Nucleus accumbens (tissue), 56 donors: ENCODE measurements at regions not wholly inside any gene's neighbourhood (a gene's known extent, or its start where the extent isn't known, plus 50 kb on each side); places are given as distances from the start of the nearest gene placed in this dataset.
"Not testable (repeated sequence)": the region's sequence is repeated elsewhere in the genome, so short reads cannot be mapped to it uniquely, and the experiment has no call there.

ENCODE experiments used
- DNase-seq, 56 donors: peaks; one replicate each; lab custom pipeline; 2025; lab: John Stamatoyannopoulos, UW

DNA sequence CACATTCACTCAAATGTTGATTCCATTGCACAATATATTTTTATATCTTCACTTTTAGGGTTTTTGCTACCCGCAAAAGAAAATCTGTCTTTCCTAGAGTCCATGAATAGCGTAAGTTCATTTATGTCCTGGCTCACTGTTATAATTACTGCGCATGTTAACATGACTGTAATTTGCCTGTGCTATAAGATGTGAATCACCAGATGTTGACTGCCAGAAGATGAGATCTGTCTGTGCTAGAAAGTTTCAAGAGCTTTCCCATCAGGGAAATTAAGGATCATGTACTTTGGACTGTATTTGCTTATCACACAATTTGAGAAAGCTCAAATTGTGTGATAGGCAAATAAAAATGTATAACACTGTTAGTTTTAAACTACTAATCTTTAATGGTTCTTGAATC, 322.5 kb downstream of the CHL1 start:
- DNase-seq = no peak

DNA sequence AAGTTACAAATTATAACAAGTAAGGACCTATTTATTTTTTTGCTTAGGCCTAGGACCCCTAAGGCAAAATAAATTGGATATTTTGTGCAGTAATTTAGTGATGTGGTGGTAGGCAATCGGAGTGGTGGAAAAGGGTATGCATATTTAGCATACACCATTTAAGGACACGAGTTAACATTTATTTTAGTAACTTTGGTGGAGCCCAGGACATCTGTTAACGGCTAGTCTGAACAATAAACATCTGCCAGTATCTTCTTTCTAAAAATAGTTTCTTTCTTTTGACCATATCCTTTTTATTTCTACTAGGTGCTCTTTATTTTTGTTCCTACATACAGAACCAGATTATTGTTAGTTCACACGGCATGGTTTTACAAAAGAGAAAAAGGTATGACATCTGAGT, 326.3 kb downstream of the CHL1 start:
- no peak for DNase-seq

DNA sequence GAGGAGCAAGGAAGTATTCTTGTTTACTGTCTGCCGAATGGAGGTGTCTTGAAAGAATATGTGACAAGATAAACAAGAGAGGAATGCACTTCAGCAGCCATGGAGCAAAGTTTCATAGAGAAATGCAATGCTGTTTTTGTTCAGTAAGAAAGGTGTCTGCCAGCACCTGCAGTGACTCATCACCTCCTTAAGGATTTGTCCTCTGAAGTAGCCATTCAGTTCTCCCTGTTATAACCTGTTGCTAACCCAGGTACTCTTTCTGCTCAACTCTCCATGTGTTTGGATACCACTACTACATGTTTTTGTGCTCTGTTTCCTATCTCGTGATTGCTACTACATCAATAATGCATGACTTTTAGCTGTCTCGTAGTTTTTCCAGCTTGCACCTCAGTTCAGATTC, 328.9 kb downstream of the CHL1 start:
- DNase-seq = no peak

DNA sequence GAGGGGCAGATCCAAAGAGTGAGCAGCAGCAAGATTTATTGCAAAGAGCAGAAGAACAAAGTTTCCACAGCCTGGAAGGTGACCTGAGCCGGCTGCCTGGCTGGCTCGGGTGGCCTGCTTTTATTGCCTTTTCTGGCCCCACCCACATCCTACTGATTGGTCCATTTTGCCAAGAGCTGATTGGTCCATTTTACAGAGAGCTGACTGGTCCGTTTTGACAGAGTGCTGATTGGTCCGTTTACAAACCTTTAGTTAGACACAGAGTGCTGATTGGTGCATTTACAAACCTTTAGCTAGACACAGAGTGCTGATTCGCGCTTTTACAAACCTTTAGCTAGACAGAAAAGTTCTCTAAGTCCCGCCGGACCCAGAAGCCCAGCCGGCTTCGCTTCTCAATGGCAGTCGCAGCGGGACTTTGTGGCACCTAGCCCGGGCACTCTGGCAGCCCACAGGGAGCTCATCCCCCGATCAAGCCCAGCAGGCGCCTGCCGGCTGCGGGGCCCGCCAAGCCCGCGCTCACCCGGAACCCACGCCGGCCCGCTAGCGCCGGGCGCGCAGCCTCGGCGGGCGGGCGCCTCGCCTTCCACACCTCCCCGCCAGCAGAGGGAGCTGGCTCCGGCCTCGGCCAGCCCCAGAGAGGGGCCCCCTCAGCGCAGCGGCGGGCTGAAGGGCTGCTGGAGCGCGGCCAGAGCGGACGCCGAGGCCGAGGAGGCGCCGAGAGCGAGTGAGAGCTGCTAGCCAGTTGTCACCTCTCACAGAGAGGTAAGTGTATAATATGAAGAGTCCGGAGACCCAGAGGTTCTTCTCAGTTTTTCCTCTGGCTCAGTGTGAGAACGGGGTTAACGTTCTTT, 339.2 kb downstream of the CHL1 start:
- peak in 9 of 56 donors; percentile 1 to 27 (median 9) for DNase-seq

DNA sequence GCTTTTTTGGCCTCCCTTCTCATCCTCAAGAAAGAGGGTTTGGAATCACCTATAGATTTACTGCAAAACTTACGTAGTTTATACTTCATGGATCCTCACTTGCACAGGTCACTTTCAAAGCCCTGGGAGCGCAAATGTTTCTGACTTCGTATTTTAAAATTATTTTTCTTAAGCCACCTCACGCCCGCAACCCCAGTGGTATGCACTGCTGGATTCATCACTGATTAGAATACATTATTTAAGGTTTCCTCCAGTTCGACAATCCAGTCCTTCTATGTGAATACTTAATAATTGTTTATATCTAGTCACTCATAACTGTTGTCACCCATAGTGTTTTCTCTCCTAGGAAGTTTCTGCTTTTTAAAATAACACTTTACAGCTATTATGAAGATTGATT, 339.9 kb downstream of the CHL1 start:
- DNase-seq = no peak

DNA sequence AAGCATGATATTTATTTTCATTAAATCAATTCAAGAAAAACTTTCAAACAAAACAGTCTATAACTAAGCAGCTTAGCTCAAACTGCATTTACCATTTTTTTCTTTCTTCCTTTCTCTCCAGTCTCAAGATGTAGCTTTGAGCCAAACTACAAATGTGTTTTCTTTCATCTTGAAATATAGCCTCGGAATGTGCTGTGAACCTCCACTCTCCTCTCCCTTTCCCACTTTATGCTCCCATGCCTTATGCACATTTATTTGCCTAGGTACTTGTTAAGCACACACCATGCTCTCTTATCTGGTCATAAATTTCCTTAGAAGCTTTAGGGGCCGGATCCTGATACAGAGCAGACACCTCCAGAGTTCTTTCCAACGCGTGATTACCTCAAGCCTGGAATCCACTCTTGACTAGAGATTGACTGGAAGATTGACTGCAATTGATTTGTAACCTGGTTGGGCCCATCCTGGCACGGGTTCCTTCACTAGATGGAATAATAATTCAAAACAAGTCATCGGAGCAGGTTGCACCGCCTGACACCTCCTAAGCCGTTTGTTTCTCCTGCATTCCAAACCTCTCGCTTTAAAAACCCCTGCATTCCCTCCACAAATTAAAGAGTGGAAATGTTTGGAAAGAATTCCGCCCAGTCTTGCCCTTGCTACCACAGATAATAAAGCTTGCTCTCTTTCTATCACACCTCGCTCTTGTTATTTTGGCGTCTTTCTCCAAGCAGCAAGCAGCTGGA, 344.7 kb downstream of the CHL1 start:
- no peak for DNase-seq

DNA sequence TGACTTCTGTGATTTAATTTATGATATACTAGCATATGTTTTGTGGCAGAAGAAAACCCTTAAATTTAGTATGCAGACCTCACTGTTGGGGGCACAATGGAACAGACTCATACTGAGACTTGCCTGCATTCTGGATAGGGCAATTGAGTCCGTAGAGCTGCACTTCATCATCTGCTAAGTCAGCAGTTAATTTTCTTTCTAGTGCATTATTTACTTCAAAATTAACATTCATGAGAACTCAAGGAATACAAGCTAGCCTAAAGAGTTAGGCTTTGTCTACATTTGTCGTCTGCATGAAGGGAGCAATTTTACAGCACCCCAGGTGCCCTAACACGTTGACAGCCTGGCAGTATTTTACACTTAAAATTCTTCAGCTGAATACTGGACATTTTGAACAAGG, 345.5 kb downstream of the CHL1 start:
- DNase-seq = no peak

DNA sequence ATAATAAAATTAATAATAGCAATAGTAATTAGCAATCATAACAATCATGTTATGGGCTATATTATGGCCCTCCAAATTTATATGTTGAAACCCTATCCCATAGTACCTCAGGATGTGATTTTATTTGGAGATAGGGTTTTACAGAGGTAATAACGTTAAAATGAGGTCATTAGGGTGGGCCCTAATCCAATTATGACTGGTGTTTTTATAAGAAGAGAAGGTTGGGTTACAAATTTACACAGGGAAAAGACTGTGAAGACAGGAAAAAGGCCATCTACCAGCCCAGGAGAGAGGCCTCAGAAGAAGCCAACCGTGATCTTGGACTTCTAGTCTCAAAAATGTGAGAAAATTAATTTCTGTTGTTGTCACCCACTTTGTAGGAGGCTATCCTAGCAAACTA, 353.1 kb downstream of the CHL1 start:
- no peak for DNase-seq

DNA sequence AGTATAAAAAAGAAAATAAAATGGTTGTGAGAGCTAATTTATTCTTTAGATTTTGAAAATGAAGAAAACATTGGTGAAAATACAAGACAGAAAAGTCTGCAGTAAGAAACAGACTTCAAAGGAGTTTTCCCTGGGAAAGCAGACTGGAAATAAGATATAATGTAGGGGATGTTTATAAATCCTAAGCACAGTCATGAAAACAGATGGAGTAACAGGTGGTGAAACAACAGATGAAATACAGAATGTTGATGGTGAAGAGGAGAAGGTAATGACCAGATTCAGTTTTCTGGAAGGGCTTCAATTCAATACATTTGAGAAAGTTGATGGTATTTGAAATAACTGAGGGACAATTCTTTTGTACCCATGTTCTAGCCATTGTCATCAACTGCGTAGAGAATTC, 353.9 kb downstream of the CHL1 start:
- no peak for DNase-seq

DNA sequence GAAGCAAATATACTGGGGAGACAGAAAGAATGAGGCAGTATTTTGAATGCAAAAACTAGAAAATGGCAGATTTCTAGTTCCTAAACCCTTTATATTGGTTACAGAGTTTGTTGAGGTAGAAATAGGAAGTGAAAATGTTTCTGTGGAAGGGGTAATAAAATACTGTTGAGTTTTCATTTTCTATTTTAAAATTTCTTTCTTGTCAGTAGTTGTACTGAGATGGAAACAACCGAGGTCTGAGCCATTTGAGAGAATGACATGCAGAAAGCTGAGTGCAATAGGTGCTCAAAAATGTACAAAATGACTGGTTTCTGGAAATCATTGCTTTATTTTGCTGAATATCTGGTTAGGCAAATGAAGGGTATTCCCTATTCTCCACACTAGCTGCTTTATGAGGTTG, 361.4 kb downstream of the CHL1 start:
- no peak for DNase-seq

DNA sequence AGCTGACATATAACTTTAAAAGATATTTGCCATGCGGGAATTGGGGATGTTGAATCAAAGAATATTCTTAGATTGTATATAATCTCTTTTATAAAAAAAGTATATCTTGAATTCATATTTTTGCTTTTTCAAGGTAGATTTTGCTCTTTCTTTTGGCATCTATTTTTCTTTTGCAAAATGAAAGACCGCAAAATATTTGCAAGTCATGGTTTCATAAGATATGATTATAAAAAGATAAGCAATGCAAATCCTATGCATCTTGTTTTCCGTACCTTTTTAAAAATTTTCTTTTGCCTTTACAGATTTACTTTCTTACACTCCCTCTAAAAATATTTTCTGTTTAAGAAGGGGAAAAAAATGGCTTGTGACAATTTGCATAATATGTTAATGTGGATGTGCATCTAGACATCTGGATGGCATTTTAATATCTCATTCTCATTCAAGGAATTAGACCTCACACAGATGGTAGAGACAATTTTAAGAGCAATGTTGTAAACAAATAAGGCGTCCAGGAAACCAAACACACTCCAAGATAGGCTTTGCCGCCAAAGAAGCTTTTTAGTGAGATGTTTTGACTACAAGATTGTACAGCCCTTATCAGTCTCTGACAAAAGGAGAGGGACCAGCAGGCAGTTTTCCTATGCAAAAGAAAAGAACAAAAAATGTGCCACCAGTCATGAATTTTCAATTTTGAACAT, 371.1 kb downstream of the CHL1 start:
- DNase-seq = no peak

DNA sequence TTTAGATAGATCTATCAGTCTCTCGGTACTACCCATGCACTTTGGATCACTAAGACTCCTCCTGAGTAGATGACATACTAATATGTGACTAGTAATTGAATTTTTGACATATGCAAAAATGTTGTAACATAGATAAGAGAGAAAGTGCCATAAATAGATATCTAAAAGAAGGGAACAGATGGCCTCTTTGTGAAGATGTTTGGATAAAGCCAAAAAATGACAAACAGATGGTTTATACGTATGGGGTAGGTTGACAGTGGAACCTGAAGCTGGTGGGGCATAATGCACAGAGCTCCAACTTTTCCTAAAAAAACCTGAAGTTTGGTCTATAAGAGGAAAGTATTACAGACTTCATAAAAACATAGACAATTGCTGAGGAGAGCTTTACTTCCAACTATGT, 383.0 kb downstream of the CHL1 start:
- not testable (repeated sequence) for DNase-seq

DNA sequence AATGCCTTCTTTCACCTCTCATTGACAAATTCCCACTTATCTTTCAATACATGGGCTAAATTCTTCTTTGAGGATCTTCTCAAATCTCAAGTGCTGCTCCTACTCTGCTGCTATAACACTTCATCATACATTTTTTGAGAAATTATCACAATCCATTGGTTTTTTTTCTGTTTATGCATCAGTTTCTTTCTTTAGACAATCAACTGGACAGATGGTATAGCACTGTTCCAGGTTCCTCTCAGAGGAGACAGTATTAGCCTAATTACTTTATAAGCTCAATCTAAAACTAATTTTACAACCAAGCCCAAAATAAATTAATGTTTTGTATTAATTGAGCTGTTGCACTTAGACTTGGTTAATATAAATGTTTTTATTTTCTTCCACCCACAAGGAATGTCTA, 392.5 kb downstream of the CHL1 start:
- not testable (repeated sequence) for DNase-seq

DNA sequence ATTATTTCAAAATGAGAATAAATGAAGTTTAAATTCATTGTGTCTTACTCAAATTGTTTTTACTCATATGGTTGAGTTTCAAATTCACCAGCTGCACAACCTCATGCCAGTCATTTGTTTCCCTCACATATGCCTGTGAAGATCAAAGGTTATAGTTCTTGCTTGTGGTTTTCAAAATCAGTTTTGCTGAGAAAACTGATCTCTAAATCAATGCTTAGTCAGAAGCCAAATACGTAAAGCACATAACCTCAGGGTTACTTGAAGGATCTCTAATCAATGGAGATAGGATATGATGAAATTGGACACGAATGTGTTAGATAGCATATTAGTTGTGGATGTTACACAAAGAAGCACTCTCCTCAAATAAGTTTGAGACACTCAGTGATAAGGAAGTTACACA, 400.7 kb downstream of the CHL1 start:
- not testable (repeated sequence) for DNase-seq

DNA sequence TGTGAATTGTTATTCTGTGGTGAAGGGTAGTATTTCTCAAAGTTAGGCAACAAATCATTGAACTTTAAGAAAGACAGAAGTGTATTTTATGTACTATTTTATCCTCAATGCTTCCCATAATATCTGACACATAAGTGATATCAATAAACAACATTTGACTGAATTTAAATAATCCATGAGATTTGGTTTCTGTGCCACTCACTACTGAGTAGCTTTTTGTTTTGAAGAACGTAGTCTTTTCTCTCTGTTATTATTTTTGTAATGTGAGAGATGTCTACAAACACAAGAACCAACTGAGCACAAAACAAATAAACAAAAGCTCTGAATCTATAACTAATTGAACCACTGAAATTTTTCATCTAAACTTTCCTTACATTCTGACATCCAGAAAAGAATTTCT, 401.2 kb downstream of the CHL1 start:
- DNase-seq = not testable (repeated sequence)

DNA sequence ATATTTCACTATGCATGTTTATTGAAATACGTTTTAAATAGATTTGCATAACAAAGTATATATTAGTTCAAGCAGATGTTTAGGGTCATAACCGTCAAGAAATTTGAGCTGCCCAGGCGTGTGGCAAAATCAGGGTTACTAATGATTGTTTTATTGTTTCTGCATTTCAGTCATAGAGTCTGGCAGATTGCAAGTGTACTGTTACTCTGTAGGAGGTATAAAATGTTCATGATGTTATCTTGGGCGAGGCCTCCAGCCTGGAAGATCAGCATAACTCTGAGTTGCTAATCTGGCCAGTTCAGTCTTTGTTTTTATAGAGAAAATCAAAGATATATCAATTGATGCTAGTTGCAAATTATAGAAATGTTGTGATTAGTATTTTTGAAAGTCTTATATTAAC, 410.9 kb downstream of the CHL1 start:
- DNase-seq = not testable (repeated sequence)

DNA sequence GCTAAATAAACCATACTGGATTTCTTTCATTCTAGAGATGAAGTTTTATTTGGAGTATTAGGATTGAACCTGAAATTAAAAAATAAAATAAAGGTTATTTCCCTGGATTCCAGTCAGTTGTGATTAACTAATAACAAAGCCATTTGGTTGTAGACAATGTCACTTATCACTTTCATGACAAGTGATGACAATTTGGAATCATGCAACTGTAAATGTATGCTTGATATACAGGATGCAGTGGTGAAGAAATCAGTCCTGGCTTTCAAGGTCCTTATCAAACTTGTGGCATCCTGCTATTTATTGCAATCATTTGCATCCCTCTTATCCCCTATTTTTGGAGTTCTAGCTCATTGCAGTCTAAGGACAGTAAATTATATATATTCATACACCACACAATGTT, 425.2 kb downstream of the CHL1 start:
- no peak for DNase-seq

DNA sequence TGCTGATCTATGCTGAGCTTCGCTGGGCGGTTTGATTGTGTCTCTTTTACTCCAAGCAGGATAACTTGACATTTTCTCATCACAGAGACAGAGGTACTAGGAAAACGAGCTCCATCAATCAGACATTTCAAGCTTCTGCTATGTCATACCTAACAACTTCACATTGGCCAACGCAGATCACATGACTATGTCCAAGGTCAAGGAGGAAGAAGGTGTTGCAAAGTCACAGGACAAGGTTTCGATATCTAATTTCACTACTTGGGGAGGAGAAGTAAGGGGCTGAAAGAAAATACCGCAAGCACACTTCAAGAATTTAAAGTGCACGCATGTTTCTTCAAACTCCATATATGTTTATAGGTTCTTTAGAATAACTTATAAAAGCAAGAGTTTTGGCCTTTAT, 425.8 kb downstream of the CHL1 start:
- DNase-seq = no peak

DNA sequence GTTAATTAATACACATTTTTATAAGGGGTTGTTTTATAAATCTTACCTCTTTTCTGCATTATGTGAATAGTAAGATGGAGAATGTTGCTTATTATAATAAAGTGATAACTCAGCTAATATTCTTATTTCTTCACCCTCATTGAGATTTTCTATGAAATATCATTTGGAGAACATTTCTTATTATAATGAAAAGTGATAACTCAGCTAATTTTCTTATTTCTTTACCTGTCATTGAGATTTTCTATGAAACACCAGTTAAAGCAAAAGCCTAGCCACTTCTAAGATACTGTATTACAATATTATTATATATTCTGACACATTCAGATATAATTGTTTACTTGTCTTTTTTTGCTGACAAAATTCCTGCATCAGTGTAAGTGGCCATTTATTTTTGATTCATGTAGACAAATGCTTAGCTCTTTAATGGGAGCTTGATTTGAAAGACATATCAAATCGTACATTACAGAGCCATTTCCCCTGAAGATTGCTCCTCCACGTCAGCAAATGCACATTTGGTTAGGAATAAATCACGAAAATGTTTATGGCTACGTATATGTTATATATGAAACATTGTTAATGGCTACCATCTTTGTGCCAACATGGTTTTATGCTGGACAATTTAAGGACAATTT, 427.5 kb downstream of the CHL1 start:
- DNase-seq = no peak

DNA sequence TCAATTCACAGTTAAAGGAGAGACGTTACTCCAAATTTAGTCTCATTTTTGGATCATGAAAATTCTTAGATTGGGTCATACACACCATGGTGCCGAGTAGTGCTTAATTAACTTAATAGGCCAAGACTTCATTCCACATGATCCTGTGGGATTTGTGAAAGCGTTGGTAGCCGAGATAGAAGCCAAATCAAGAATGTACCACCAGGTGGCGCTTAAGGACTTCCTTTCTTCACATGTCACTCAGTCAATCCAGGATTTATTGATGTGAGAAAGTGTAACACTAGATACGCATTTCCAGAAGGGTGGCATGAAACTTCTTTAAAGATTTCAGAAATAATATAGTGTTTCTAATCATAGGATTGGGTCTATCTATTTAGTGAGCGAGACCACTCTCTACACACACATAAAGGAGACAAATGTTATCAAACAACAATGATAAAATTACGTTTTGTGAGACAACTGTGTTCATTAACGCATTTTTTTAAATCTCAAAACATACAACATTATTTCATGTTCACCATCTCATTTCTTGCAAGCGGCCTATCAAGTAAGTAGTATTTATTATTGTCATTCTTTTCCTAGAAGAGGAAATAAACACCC, 436.1 kb downstream of the CHL1 start:
- peak in 44 of 56 donors; percentile 0 to 85 (median 28) for DNase-seq

DNA sequence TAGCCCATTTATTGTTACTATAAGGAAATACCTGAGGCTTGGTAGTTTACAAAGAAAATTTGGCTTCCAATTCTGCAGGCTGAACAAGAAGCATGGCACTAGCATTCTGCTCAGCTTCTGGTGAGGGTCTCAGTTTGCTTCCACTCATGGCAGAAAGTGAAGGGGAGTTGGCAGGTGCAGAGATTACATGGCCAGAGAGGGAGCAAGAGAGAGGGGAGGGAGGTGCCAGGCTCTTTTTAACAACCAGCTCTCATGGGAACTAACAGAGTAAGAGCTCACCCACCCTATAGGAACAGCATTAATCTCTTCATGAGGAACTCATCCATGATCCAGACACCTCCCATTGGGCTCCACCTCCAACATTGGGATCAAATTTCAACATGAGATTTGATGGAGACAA, 437.9 kb downstream of the CHL1 start:
- DNase-seq = no peak
